Progenitor cell of endocrine pancreas (in vitro differentiated cells): ENCODE measurements at regions not wholly inside any gene's neighbourhood (a gene's known extent, or its start where the extent isn't known, plus 50 kb on each side); places are given as distances from the start of the nearest gene placed in this dataset.

Source experiments
- DNase-seq: peaks from one replicate; pipeline ENCODE4 v3.0.0; 2021; ENCODE audit warnings: low spot score; ENCODE audit not compliant: unreplicated experiment
- H3K27ac Mint-ChIP-seq: 2 replicates; pipeline ENCODE4 v1.8.0; 2021; ENCODE audit warnings: mild to moderate bottlenecking, moderate library complexity, mixed read lengths
- H3K27me3 Mint-ChIP-seq: 2 replicates; pipeline ENCODE4 v1.8.0; 2021; ENCODE audit warnings: mixed read lengths
- H3K36me3 Mint-ChIP-seq: 2 replicates; pipeline ENCODE4 v1.8.0; 2022; ENCODE audit warnings: mixed read lengths; ENCODE audit not compliant: insufficient read depth
- H3K4me1 Mint-ChIP-seq: 2 replicates; pipeline ENCODE4 v1.8.0; 2021; ENCODE audit warnings: low read depth, mixed read lengths
- H3K4me3 Mint-ChIP-seq: 2 replicates; pipeline ENCODE4 v1.8.0; 2021; ENCODE audit warnings: low read depth, mild to moderate bottlenecking, moderate library complexity, mixed read lengths
- H3K9me3 Mint-ChIP-seq: 2 replicates; pipeline ENCODE4 v1.8.0; 2021; ENCODE audit warnings: low read depth, mixed read lengths
- TF ChIP-seq, protein P1 (sequence below): fragments of 200-600 bp; sonication (generic); IDR thresholded peaks from one replicate; pipeline ENCODE4 v1.5.0; 2021; ENCODE audit warnings: antibody characterized with exemption, mild to moderate bottlenecking; ENCODE audit not compliant: unreplicated experiment

DNA sequence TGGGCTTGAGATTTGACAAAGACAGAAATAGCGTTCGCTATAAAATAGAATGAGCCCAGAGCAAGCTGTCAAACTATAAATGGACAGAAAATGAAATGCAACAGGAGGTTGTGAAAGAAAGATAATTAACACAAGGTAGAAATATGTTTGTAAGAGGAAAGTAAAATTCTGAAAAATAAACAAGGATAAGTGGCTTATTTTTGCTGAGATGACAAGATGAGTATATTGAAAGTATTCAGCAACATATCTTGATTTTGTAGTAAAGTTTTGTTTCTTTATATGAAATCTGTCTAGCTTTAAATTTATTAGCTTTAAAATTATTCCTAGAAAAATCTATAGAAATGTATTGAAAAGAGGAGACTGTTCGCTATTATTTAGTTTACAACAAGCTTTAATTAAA is 111.9 kb upstream of the RPS23 start:
- peaks cover 14% of the 10 kb centered on the region for H3K9me3 Mint-ChIP-seq
- no peak overlapping the region for H3K27ac Mint-ChIP-seq
- H3K4me1 Mint-ChIP-seq = peaks cover 38% of the 10 kb centered on the region
- TF ChIP-seq, protein P1, sequence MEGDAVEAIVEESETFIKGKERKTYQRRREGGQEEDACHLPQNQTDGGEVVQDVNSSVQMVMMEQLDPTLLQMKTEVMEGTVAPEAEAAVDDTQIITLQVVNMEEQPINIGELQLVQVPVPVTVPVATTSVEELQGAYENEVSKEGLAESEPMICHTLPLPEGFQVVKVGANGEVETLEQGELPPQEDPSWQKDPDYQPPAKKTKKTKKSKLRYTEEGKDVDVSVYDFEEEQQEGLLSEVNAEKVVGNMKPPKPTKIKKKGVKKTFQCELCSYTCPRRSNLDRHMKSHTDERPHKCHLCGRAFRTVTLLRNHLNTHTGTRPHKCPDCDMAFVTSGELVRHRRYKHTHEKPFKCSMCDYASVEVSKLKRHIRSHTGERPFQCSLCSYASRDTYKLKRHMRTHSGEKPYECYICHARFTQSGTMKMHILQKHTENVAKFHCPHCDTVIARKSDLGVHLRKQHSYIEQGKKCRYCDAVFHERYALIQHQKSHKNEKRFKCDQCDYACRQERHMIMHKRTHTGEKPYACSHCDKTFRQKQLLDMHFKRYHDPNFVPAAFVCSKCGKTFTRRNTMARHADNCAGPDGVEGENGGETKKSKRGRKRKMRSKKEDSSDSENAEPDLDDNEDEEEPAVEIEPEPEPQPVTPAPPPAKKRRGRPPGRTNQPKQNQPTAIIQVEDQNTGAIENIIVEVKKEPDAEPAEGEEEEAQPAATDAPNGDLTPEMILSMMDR = no peak
- H3K27me3 Mint-ChIP-seq = peaks cover 3% of the 10 kb centered on the region
- H3K36me3 Mint-ChIP-seq = no peaks in the 10 kb centered on the region
- no peak for DNase-seq
- no peak overlapping the region for H3K4me3 Mint-ChIP-seq

DNA sequence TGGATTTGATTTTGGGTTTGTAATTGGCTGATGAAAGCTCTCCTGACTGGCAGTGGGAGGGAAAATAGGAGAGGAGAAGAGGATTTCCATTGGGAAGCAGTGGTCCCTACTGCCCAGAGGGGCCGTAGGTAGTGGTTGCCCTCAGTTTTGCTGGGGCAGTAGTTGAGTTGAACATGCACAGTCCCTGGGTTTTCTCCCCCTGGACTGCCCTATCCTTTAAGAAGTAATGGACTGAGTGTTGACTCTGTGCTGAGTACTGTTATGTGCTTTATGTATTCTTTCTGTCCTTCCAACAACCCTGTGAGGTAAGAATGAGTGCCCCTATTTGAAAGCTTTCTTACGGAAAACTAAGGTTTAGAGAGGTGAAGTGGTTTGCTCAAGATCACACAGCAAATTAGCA is 111.2 kb upstream of the RPS23 start:
- Mint-ChIP-seq H3K27me3 (peaks cover 10% of the 10 kb centered on the region), H3K36me3 (no peaks in the 10 kb centered on the region), H3K4me3 (no peak overlapping the region), H3K4me1 (peaks cover 44% of the 10 kb centered on the region), H3K27ac (no peak overlapping the region), H3K9me3 (peaks cover 14% of the 10 kb centered on the region)
- no peak for DNase-seq
- TF ChIP-seq, protein P1 = no peak

DNA sequence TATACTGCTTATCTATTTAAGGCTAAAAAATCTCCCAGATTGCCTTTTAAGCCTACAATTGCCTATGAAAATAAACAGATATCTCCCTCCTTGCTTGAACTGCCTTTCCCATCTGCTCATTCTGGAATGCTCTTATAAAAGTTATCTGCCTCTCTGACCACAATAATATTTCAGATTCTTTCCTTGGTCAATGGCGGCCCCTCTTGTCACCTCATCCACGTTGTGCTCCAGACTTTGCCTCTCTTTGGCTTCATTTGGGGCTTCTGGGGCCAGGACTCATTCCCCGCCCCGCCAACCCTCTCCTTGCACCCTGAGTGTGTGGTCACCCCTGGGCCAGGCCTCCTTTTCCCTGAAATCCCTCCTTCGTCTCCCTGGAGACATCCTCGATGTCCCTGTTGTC is 110.0 kb upstream of the RPS23 start:
- Mint-ChIP-seq H3K4me3 (no peak overlapping the region), H3K4me1 (peaks cover 48% of the 10 kb centered on the region), H3K27ac (peak overlapping the region; percentile 22), H3K36me3 (no peaks in the 10 kb centered on the region), H3K9me3 (peaks cover 14% of the 10 kb centered on the region), H3K27me3 (peaks cover 10% of the 10 kb centered on the region)
- no peak for DNase-seq
- TF ChIP-seq, protein P1 = no peak

DNA sequence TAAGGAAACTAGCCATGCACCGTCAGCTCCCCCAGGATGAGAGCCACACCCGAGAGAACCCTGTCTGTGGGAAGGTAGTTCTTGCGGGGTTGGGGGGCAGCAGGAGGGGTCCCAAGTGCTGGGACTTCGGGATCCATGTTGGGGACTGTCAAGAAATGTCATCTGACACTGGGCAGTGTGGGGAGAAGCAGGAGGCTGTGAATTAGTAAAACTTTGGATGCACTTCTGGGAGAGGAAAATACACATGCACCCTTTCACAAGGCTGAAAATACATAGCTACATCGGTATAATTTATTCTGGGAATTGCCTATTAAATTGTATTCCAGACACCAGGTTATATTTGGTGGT is 109.6 kb upstream of the RPS23 start:
- peaks cover 14% of the 10 kb centered on the region for H3K9me3 Mint-ChIP-seq
- TF ChIP-seq, protein P1 = no peak
- peaks cover 10% of the 10 kb centered on the region for H3K27me3 Mint-ChIP-seq
- DNase-seq = no peak
- no peaks in the 10 kb centered on the region for H3K36me3 Mint-ChIP-seq
- H3K4me3 Mint-ChIP-seq = peak overlapping the region; percentile 1
- peaks cover 48% of the 10 kb centered on the region for H3K4me1 Mint-ChIP-seq
- H3K27ac Mint-ChIP-seq = peak overlapping the region; percentile 58

DNA sequence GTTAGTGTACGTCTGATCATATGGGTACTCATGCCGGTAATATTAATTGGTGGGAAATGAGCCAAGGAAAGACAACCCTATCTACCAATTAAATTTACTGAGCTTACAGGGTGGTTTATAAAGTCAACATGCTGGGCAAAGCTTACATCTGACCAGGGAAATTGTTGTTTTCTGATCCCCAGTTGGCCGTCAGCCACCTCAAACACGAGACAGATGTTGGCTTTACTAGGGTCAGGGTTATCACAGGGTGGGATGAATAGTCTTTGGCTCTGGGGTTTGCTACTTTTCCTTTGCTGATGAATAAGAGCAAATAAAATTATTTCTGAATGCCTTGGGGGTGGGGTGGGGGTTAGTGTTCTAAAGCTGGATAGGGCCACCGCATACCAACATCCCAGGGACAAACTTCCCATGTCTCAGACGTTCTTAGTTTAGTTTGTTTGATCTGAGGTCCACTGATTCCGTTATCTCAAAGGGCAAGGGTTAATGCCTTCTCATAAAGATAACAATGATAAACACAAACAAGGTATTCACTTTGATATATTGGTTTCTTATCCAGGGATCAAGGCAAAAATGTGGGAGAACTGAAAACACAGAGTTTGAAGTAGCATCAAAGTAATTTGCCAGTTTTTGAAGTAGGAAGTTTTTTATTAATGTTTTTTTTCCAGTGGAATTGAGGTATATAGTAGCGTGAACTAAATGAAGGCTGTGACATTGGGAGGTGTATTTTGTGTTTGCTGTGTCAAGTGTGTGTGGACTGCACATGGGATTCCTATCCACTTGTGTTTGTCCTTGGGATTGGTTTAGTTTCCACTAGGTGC is 109.1 kb upstream of the RPS23 start:
- DNase-seq = no peak
- H3K4me3 Mint-ChIP-seq = peak overlapping the region; percentile 1
- H3K36me3 Mint-ChIP-seq = no peaks in the 10 kb centered on the region
- peak overlapping the region; percentile 58 for H3K27ac Mint-ChIP-seq
- peaks cover 13% of the 10 kb centered on the region for H3K9me3 Mint-ChIP-seq
- H3K27me3 Mint-ChIP-seq = peaks cover 8% of the 10 kb centered on the region
- H3K4me1 Mint-ChIP-seq = peaks cover 48% of the 10 kb centered on the region
- TF ChIP-seq, protein P1 = no peak
